Osteoblast (primary cell): ENCODE measurements at regions not wholly inside any gene's neighbourhood (a gene's known extent, or its start where the extent isn't known, plus 50 kb on each side); places are given as distances from the start of the nearest gene placed in this dataset.

Source experiments
- DNase-seq: peaks from one replicate; pipeline ENCODE4 v3.0.0; 2011; ENCODE audit warnings: low spot score, mixed read lengths; ENCODE audit not compliant: insufficient read length; ENCODE audit errors: missing footprints
- H2AFZ ChIP-seq: 2 replicates; pipeline ENCODE4 v1.6.0; 2011; ENCODE audit warnings: mild to moderate bottlenecking, low read length
- H3K27ac ChIP-seq: 2 replicates; pipeline ENCODE4 v1.5.1; 2011; ENCODE audit warnings: mild to moderate bottlenecking, low read depth, low read length, moderate library complexity
- H3K27me3 ChIP-seq: 2 replicates; pipeline ENCODE4 v1.6.0; 2012; ENCODE audit warnings: mild to moderate bottlenecking, control low read depth, inconsistent platforms, low read length, moderate library complexity; ENCODE audit not compliant: insufficient read depth
- H3K36me3 ChIP-seq: 2 replicates; pipeline ENCODE4 v1.5.1; 2011; ENCODE audit warnings: mild to moderate bottlenecking, low read length, control low read depth, moderate library complexity; ENCODE audit not compliant: insufficient read depth
- H3K4me1 ChIP-seq: 2 replicates; pipeline ENCODE4 v1.5.1; 2011; ENCODE audit warnings: mild to moderate bottlenecking, low read length, control low read depth, moderate library complexity; ENCODE audit not compliant: insufficient read depth
- H3K4me2 ChIP-seq: 2 replicates; pipeline ENCODE4 v1.6.0; 2011; ENCODE audit warnings: mild to moderate bottlenecking, low read length; ENCODE audit not compliant: insufficient read depth
- H3K4me3 ChIP-seq: fragments of 200-600 bp; sonication (generic); 3 replicates; pipeline ENCODE4 v1.5.1; 2012; ENCODE audit warnings: mild to moderate bottlenecking, low read length, inconsistent platforms; ENCODE audit not compliant: insufficient read depth
- H3K79me2 ChIP-seq: 2 replicates; pipeline ENCODE4 v1.6.0; 2012; ENCODE audit warnings: mild to moderate bottlenecking, low read length, control low read depth, inconsistent platforms; ENCODE audit not compliant: insufficient read depth
- H3K9me3 ChIP-seq: 2 replicates; pipeline ENCODE4 v1.5.1; 2011; ENCODE audit warnings: low read depth, low read length, control low read depth
- H4K20me1 ChIP-seq: 2 replicates; pipeline ENCODE4 v1.6.0; 2012; ENCODE audit warnings: mild to moderate bottlenecking, low read length, control low read depth; ENCODE audit not compliant: insufficient read depth
- TF ChIP-seq, protein P1 (sequence below): IDR thresholded peaks from 2 replicates; pipeline ENCODE4 v1.5.1; 2011; ENCODE audit warnings: mild to moderate bottlenecking, low read depth, low read length, moderate library complexity; ENCODE audit errors: extremely low read depth

GRCh38 chr2:14815201-14815600 lies 182.7 kb downstream of the LRATD1 start:
- H2AFZ ChIP-seq, result no peak overlapping the region
- no peak overlapping the region for H3K4me2 ChIP-seq
- no peaks in the 10 kb centered on the region for H3K4me1 ChIP-seq
- TF ChIP-seq, protein P1, sequence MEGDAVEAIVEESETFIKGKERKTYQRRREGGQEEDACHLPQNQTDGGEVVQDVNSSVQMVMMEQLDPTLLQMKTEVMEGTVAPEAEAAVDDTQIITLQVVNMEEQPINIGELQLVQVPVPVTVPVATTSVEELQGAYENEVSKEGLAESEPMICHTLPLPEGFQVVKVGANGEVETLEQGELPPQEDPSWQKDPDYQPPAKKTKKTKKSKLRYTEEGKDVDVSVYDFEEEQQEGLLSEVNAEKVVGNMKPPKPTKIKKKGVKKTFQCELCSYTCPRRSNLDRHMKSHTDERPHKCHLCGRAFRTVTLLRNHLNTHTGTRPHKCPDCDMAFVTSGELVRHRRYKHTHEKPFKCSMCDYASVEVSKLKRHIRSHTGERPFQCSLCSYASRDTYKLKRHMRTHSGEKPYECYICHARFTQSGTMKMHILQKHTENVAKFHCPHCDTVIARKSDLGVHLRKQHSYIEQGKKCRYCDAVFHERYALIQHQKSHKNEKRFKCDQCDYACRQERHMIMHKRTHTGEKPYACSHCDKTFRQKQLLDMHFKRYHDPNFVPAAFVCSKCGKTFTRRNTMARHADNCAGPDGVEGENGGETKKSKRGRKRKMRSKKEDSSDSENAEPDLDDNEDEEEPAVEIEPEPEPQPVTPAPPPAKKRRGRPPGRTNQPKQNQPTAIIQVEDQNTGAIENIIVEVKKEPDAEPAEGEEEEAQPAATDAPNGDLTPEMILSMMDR, result no peak
- DNase-seq, result no peak
- no peaks in the 10 kb centered on the region for H4K20me1 ChIP-seq
- H3K79me2 ChIP-seq, result no peaks in the 10 kb centered on the region
- H3K9me3 ChIP-seq, result peaks cover 2% of the 10 kb centered on the region
- no peak overlapping the region for H3K4me3 ChIP-seq
- H3K27me3 ChIP-seq, result no peaks in the 10 kb centered on the region
- no peaks in the 10 kb centered on the region for H3K36me3 ChIP-seq
- no peak overlapping the region for H3K27ac ChIP-seq

GRCh38 chr2:14816069-14817060 lies 183.8 kb downstream of the LRATD1 start:
- Histone ChIP-seq H3K4me2 (no peak overlapping the region), H4K20me1 (no peaks in the 10 kb centered on the region), H3K36me3 (no peaks in the 10 kb centered on the region), H3K4me1 (no peaks in the 10 kb centered on the region), H3K79me2 (no peaks in the 10 kb centered on the region), H3K4me3 (no peak overlapping the region), H2AFZ (no peak overlapping the region), H3K9me3 (peaks cover 2% of the 10 kb centered on the region), H3K27ac (no peak overlapping the region), H3K27me3 (no peaks in the 10 kb centered on the region)
- DNase-seq, result no peak
- TF ChIP-seq, protein P1, result no peak

DNA sequence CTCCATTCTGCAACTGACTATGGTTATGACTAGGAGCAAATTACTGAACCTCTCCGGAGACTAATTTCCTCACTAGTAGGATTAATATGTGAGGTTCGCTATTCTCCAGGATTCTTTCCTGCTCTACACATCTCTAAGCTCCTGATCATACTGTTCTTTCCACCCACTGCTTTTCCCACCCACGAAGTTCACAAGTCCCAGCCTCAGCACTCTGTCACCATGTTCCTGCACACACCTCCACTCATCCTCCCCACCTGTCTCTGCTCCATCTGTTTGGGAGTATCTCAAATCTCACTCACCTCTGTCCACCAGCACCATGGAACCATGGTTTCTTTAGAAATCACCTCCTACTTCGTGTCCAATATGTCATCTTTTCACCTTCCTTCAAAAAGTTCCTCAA lies 185.3 kb downstream of the LRATD1 start:
- no peak for DNase-seq
- H3K4me1 ChIP-seq, result no peaks in the 10 kb centered on the region
- no peaks in the 10 kb centered on the region for H3K79me2 ChIP-seq
- H3K27ac ChIP-seq, result no peak overlapping the region
- no peak overlapping the region for H3K4me2 ChIP-seq
- no peaks in the 10 kb centered on the region for H3K27me3 ChIP-seq
- H3K9me3 ChIP-seq, result peaks cover 2% of the 10 kb centered on the region
- TF ChIP-seq, protein P1, result no peak
- H3K4me3 ChIP-seq, result no peak overlapping the region
- no peaks in the 10 kb centered on the region for H3K36me3 ChIP-seq
- no peaks in the 10 kb centered on the region for H4K20me1 ChIP-seq
- H2AFZ ChIP-seq, result no peak overlapping the region

- H3K4me3 ChIP-seq, result no peak overlapping the region
- H3K79me2 ChIP-seq, result no peaks in the 10 kb centered on the region
- TF ChIP-seq, protein P1, result no peak
- H3K36me3 ChIP-seq, result no peaks in the 10 kb centered on the region
- H3K9me3 ChIP-seq, result no peaks in the 10 kb centered on the region
- no peaks in the 10 kb centered on the region for H3K27me3 ChIP-seq
- no peak overlapping the region for H3K27ac ChIP-seq
- no peak for DNase-seq
- no peaks in the 10 kb centered on the region for H4K20me1 ChIP-seq
- no peaks in the 10 kb centered on the region for H3K4me1 ChIP-seq
- H3K4me2 ChIP-seq, result no peak overlapping the region
- H2AFZ ChIP-seq, result no peak overlapping the region
Measured at GRCh38 chr2:14826518-14826917, 194.0 kb downstream of the LRATD1 start.
